HG02798 (cell line): ENCODE measurements at regions not wholly inside any gene's neighbourhood (a gene's known extent, or its start where the extent isn't known, plus 50 kb on each side); places are given as distances from the start of the nearest gene placed in this dataset.
"Not testable (repeated sequence)": the region's sequence is repeated elsewhere in the genome, so short reads cannot be mapped to it uniquely, and the experiment has no call there.

Experiments used
- ATAC-seq: cut with Tn5 transposase; IDR thresholded peaks from one replicate; pipeline ENCODE4 v1.9.1; 2021; ENCODE audit warnings: mild to moderate bottlenecking; ENCODE audit not compliant: unreplicated experiment, poor library complexity

DNA sequence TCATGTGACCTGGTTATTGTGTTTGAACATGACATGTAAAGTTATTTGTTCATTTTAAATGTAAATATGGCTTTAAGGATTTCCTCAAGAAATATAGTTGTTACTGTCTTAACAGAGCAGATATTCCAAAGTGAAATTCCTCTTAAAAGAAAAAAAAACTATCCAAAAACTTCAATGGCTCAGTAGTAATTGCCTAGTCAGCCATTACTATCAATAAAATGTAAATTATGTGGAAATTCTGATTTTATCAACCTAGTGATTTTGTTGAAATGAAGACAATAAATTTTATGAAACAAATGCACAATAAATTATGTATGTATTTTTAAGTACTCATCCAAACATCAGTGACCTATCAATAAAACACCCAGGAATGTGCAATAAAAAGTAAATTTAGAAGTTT lies 463.3 kb downstream of the TENT5A start:
- no peak for ATAC-seq

DNA sequence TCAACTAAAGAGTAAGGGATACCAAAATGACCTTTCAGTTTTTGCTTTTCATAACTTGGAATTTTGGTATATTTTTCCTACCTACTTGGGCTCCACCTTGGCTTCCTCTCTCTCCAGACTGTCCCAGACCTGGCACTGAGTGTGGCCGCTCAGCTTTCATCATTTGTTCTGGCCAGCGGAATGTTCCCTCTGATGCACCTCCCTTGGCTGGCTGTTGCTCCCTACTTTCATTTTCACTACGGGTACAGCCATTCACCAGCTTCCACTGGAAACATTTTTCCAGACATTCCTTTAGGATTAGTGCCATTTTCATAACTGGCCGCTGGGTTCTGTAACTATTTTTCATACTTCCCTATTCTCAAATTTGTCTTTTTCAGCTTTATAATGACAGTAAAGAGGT lies 487.4 kb downstream of the TENT5A start:
- no peak for ATAC-seq

DNA sequence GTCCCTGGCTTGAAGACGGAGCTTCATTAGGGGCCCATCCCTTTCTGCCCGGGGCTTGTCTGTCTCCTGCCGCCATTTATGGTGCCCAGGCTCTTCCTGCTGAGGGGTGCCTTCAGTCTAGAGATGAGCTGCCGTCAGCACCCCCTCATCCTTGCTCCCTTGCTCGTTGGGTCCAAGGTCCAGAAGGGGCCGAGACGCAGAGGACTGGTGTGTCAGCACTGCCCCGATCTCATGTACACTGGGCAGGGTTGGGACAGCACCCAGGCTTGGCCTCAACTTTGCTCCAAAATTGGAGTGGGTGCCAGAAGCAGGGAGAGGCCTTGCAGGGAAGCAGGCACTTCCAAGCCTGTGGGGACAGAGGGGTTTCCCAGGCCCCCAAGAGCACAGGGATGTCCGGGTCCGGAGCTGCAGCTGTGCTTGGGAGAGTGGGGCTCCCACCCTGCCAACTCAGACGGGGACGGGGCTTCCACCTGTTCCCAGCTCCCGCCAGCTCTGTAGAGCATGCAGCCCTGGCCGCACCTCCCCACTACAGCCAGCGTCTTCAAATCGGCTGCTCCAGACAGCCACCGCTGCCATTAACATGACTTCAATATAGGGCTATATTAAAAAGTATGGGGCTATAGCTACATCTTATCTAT lies 488.8 kb downstream of the TENT5A start:
- no peak for ATAC-seq

DNA sequence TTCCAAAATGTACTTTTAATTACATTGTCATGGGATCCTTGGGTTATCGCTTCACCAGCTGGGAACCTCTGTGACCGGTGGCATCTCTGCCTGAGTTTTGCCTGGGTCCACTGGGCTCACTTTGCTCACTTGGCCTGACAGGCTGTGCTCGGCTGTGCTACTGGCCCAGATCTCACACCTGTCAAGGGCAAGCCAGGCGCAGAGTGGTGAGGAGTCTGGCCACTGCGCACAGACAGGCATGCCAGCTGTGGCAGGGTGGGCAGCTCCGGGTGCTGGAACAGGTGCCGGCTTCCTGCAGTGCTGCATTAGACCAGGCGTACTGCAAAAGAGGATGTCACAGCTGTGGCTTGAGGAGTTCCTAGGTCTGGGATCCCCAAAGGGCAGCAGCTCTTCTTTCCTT lies 489.8 kb downstream of the TENT5A start:
- ATAC-seq: no peak

DNA sequence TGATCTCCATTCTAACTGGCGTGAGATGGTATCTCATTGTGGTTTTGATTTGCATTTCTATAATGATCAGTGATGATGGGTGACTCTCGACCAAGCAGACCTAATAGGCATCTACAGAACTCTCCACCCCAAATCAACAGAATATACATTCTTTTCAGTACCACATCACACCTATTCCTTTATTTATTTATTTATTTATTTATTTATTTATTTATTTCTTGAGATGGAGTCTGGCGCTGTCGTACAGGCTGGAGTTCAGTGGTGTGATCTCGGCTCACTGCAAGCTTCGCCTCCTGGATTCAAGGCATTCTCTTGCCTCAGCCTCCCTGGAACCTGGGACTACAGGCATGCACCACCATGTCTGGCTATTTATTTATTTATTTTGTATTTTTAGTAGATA lies 496.3 kb downstream of the TENT5A start:
- not testable (repeated sequence) for ATAC-seq

DNA sequence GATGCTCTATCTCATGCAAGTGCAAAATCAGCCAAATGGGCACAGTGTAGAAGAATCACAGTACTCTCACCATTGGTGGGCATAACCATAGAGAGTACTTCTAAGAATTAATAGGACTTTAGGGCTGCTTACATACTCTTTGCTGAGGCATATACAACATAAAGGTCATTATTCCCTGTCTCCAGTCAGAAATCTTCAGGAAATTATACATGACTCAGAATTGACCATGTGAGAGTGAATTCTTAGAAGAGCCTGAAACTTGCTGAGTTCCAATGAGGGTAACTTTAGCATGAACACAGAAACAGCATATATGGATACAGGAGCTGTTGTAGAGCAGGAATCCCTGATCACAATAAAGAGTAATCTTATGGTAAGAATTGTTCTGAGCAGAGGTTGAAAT lies 498.7 kb downstream of the TENT5A start:
- no peak for ATAC-seq

DNA sequence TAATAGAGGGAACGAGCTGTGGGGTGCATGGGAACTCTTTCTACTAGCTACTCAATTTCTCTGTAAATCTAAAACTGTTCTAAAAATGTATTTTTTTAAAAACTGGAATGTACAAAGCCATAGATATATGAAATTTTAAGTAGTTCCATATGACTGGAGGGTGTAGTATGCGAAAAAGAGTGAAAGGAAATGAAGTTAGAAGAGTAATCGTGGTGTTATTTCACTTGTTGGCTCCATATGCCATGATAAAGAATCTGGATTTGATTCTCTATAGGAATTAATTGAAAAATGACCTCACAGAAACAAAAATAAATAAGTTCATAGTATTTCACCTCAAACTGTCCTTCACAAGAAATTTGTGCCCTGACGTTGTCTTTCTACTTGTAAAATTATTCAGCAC lies 500.2 kb downstream of the TENT5A start:
- no peak for ATAC-seq

DNA sequence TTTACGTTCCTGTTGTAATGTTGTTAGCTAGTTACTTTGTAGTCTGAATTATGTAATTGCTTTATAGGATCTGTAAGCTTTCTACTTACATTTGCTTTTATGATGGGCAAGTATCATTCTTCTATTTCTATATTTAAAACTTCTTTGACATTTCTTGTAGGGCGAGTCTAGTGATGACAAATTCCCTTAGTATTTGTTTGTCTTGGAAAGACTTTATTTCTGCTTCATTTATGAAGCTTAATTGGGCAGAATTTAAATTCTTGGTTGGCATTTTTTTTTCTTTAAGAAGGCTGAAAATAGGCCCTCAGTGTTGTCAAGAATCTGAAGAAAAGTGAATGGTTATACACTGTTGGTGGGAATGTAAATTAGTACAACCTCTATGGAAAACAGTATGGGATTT lies 506.3 kb downstream of the TENT5A start:
- ATAC-seq: no peak

DNA sequence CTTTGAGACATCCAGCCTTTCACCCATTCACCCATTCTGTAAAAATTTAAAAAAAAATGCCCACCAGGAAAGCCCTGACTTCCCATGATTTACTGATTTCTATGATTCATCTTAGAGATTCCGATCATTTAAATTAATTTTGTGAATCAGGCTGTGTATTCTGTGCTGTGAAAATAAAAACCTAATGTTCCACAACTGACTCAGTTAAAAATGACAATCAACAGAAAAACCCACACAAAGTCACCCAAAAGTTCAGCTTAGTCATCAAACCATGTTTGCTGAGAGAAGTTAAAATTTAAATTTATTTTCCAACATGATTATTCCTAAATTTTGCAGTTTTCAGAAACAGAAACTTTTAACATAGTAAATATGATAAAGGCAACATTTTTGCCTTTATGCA lies 509.9 kb downstream of the TENT5A start:
- no peak for ATAC-seq

DNA sequence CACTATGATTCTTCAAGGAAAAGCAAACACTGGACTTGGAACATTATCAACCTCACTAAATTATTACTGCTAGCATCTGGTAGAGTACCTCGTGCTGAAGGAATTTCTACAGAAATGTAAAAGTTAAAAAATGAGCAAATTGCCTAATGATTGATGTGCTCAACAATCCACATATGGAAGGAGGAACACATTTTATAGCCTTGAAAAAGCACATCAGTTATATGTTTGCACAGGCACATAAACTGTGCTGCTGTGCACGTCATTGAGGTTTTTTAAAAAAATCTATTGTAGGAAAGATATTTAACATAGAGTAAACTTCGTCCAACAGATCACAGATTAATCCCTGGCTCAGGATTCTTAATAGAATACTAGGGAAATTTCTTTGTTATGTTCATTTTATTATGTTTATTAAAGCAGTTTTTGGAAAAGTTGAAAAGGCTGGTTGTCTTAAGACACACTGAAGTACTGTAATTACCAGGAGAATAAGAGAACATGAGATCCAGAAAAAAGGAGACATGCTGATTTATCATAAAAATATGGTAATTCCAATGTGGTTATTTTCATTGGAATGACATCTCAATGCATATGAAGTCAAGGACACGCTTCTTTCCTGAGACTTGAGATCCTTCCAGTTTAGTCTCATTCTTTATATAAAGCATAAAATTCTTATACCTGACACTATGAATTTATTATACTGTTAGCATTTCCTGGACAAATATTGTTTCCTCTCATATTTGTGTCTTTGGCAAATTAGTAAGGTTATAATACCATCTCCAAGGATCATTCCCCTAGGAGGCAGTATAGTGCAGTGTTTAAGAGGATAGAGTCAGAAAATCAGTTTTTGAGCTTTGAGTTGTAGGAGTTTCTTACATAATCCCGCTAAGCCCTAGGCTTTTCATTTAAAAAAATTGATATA lies 511.1 kb downstream of the TENT5A start:
- no peak for ATAC-seq

DNA sequence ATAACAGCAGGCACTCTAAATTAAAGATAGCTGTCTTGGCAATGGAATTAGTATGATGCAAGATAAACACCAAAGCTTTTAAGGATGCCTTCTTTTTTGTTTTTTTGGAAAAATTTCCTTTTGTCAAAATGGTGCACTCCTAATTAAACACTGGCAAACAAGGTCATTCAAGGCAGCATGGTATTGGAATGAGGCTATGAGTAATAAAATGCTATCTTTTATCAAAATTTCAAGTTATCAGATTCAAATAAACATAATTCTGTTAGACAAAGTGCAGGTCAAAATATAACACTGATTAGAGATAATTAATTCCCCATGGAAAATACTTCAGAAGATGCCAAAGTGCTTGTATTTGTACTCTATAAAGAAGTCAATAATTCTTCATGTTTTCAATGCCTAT lies 514.1 kb downstream of the TENT5A start:
- no peak for ATAC-seq

DNA sequence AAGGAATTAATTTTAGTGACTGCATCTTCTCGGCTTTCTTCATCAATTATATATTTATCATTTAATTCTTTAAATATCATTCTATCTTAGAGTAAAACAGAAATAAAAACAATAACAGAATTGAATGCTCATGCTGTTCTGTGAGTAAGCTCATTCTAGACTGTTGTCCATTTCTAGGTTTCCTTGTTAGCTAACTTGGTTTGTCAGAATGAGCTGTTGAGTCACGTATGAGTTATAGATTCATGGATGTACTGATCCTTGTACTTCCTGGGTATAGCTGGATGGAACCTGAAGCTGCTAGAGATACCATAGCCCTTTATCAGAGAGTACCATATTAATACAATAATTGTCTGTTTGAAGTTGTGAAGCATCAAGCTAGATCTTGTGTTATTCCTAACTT lies 515.3 kb downstream of the TENT5A start:
- ATAC-seq: no peak

DNA sequence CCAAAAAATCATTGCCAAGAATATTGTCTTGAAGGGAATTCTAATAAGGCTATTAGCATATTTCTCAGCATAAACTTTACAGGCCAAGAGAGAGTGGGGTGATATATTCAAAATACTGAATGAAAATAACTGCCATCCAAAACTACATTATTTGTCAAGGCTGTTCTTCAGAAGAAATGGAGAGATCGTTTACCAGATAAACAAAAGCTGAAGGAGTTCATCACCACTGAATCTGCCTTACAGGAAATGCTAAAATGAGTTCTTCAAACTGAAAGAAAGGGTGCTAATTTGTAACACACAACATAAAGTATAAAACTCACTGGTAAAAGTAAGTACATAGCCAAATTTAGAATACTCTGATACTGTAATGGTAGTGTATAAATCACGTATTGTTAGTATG lies 517.0 kb downstream of the TENT5A start:
- no peak for ATAC-seq

DNA sequence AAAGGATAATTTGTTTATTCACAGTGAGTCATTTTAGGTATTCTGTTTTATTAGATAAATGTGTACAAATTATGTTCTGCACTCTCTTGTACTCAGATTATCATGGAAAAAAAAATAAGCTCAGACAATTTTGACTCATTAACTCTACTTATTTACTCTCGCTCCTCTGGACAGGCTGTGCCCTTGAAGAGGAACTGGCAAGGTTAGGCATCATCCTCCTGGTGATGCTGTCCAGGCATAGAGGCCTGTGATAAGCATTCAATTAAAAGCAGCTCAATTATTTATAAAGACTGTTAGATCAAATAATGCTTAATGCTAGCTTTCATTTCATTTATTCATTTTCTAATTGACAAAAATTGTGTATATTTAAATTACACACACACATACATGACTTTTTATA lies 518.5 kb downstream of the TENT5A start:
- no peak for ATAC-seq

DNA sequence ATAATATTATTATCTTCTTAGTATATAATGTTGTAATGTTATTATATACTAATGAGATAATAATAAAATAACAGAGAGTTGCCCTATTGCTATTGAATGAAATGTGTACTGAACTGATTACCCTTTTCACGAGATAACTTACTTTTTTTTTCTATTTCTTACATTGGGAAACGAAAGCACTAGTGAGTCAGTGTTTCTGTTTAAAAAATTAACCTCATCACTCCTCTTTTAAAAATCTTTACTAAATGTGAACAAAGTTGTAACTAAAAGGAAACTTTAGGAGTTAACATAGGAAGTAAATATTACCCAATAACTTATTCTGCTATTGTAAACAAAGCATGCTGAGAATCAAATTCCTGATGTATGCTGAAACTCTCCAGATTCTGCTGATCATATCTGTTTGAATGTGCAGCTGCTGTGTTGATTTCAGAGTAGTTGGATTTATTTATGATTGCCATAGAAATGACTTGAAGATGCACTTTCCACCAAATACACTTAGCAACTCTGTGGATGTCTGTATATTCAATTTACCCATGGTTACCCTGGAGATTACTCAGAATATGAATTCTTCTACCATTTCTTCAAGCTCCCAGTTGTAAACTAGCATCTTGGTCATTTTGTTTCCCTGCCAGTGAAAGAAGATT lies 523.4 kb downstream of the TENT5A start:
- no peak for ATAC-seq

DNA sequence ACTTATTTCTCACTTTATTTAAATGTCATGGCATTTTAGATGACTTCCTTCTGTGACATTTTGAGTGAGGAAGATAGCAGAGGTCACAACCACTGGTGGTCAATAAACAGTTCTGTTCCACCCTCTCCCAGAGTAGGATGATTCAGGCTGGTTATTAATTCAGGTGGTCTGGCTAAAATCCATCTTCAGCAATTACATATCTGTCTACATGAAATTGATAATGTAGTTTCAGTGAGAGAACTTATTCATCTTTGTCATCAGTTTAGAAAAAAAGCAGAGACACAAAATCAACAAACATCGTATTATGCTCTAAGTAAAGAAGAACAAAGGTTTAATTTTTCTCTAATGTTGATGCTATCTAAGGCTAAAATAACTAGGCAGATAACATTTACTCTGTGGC lies 525.5 kb downstream of the TENT5A start:
- ATAC-seq: no peak

DNA sequence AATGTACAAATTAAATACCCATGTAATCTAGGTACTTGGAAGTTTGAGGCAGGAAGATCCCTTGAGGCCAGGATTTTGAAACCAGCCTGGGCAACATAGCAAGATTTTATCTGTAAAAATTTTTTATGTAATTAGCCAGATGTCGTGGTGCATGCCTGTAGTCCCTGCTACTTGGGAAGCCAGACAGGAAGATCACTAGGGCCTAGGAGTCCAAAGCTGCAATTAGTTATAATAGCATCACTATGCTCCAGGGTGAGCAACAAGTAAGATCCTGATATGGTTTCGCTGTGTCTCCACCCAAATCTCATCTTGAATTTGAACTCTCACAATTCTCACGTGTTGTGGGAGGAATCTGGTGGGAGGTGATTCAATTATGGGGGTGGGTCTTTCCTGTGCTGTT lies 535.8 kb downstream of the TENT5A start:
- no peak for ATAC-seq

DNA sequence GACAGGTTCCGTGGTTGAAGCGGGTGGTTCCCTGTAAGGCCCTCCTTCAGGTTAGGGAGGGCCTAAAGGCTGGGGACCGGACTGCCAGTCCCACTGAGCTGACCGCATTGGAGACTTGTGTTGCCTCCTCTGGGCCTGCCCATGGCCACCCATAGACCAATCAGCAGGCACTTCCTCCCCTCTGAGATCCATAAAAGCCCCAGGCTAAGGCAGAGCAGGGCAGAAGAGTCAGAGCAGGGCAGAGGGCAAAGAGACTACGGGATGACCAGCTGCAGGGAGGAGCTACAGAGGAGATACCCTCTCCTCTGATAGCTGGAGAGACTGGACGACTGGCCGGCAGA lies 537.4 kb downstream of the TENT5A start:
- ATAC-seq: no peak

DNA sequence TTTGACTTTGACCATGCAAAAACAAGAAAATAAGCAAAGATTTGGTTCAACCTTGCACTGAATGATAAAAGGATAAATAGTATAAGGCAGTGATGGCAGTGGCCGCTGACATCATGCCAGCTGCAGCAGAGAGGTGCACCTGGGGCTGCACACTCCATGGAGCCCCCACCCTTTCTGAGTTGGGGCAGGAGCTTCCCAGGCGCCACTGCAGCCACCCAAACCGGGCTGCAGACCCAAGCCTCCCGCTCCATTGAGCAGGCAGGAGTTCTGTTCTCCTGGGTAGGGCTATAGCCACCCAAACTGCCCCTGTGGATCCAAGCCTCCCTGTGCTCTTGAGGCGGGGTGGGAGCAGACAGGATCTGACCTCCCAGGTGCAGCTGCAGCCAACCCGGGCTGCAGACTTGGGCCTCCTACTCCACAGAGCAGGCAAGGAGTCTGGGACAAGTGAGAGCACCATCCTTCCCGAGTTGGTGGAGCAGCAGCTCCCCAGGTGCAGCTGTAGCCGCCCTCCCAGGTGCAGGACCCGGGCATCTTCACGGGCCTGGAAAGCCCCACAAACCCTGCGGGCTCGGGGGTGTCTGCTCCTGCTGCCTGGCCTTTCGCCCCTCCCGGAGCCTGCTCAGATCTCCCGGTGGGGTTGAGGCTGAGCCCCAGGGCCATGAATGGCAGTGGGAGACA lies 537.9 kb downstream of the TENT5A start:
- ATAC-seq: no peak

DNA sequence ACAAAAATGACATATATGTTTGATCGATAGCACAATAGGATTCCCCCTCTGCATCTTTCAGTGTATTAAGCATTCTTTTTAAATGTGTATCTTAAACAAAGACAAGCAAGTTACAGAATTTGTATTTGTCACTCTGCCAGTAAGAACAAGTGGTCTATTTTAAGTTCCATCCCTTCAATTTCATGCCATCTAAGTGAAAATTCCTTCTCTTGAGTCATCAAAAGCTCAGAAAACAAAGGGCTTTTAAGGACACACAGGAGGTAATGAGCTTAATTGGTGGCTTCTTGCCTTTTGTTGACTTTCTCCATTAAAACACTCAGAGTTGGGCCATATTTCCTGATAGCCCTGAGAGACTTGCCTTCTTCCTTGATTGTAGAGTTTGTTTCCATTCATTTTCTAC lies 547.8 kb downstream of the TENT5A start:
- ATAC-seq: no peak

DNA sequence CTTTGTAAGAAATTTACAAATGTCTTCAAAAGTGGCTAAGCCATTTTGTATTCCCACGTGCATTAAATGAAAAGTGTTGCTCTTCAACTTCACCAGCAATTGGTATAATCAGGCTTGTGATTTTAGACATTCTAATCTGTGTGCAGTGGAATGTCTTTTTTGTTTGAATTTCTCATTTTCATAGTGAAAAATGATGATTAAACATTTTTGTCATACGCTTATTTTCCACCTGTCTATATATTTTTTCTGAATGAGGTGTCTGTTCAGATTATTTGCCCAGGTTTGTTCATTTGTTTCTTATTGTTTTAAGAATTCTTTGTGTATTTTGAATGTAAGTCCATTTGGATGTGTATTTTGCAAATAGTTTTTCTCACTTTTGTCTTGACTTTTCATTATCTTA lies 558.1 kb downstream of the TENT5A start:
- no peak for ATAC-seq
